IMR-90 (cell line): ENCODE measurements at regions not wholly inside any gene's neighbourhood (a gene's known extent, or its start where the extent isn't known, plus 50 kb on each side); places are given as distances from the start of the nearest gene placed in this dataset.

Source experiments
- ATAC-seq: fragments of 200-7000 bp; cut with Tn5 transposase; 2 replicates; pipeline ENCODE4 v1.9.1; 2020; ENCODE audit warnings: low read depth, mild to moderate bottlenecking, moderate library complexity
- BruUV-seq: library from RNA; stranded (reverse); fragments of 400-500 nt; replicated peaks from 2 replicates; lab custom pipeline; 2021; lab: Mats Ljungman, UMichigan
- CTCF ChIA-PET: fragments of 300-600 bp; formaldehyde crosslinking; extraction: SDS; loops from one replicate; lab custom pipeline; 2021; ENCODE audit warnings: antibody characterized with exemption; lab: Yijun Ruan, JAX
- POLR2A ChIA-PET: fragments of 300-600 bp; sonication (Branson Sonifier 250); formaldehyde crosslinking; loops from one replicate; lab custom pipeline; 2022; ENCODE audit warnings: antibody characterized with exemption; ENCODE audit not compliant: unreplicated experiment; lab: Charles Lee
- DNase-seq: peaks from one replicate; pipeline ENCODE4 v3.0.0; 2013
- H2AFZ ChIP-seq: replicated peaks from 2 replicates; pipeline ENCODE3; 2013; ENCODE audit warnings: low read length, mild to moderate bottlenecking; ENCODE audit not compliant: poor library complexity
- H2AK5ac ChIP-seq: 2 replicates; pipeline ENCODE4 v1.6.1; 2013; ENCODE audit warnings: low read depth, low read length, inconsistent platforms
- H2AK9ac ChIP-seq: replicated peaks from 2 replicates; pipeline ENCODE3; 2013; ENCODE audit warnings: mild to moderate bottlenecking, low read depth, low read length, moderate library complexity; ENCODE audit not compliant: poor library complexity
- H2BK120ac ChIP-seq: 2 replicates; pipeline ENCODE4 v1.6.1; 2013; ENCODE audit warnings: low read depth, low read length, inconsistent platforms
- H2BK15ac ChIP-seq: 3 replicates; pipeline ENCODE4 v1.6.1; 2013; ENCODE audit warnings: low read depth, low read length, inconsistent platforms
- H2BK20ac ChIP-seq: 2 replicates; pipeline ENCODE4 v1.6.1; 2013; ENCODE audit warnings: low read depth, mild to moderate bottlenecking, inconsistent platforms, low read length, moderate library complexity
- H2BK5ac ChIP-seq: 2 replicates; pipeline ENCODE4 v1.6.1; 2013; ENCODE audit warnings: mild to moderate bottlenecking, low read depth, low read length, inconsistent platforms; ENCODE audit not compliant: poor library complexity, severe bottlenecking
- H3K14ac ChIP-seq: replicated peaks from 2 replicates; pipeline ENCODE4 v1.6.1; 2013; ENCODE audit warnings: low read depth, low read length, inconsistent platforms
- H3K18ac ChIP-seq: 2 replicates; pipeline ENCODE4 v1.6.1; 2013; ENCODE audit warnings: low read depth, low read length, control low read depth
- H3K23ac ChIP-seq: 2 replicates; pipeline ENCODE4 v1.6.1; 2013; ENCODE audit warnings: low read depth, low read length, inconsistent platforms
- H3K27ac ChIP-seq: 2 replicates; pipeline ENCODE4 v1.5.1; 2013; ENCODE audit warnings: mild to moderate bottlenecking, control low read depth, low read length; ENCODE audit not compliant: insufficient read depth
- H3K27me3 ChIP-seq: 2 replicates; pipeline ENCODE4 v1.6.1; 2013; ENCODE audit warnings: low read length; ENCODE audit not compliant: control insufficient read depth, insufficient read depth
- H3K36me3 ChIP-seq: 2 replicates; pipeline ENCODE4 v1.6.1; 2013; ENCODE audit warnings: low read length, mixed read lengths; ENCODE audit not compliant: control insufficient read depth, insufficient read depth
- H3K4ac ChIP-seq: 2 replicates; pipeline ENCODE4 v1.6.1; 2013; ENCODE audit warnings: low read depth, low read length, inconsistent platforms
- H3K4me1 ChIP-seq: 2 replicates; pipeline ENCODE4 v1.6.1; 2013; ENCODE audit warnings: low read length, mixed read lengths; ENCODE audit not compliant: control insufficient read depth, insufficient read depth
- H3K4me2 ChIP-seq: 2 replicates; pipeline ENCODE4 v1.6.1; 2013; ENCODE audit warnings: low read depth, mild to moderate bottlenecking, control low read depth, low read length, moderate library complexity
- H3K4me3 ChIP-seq: 2 replicates; pipeline ENCODE4 v1.5.1; 2013; ENCODE audit warnings: low read depth, mild to moderate bottlenecking, control low read depth, low read length, moderate library complexity; ENCODE audit not compliant: insufficient read depth
- H3K56ac ChIP-seq: 2 replicates; pipeline ENCODE4 v1.6.1; 2013; ENCODE audit warnings: low read length, inconsistent platforms; ENCODE audit not compliant: insufficient read depth; ENCODE audit errors: extremely low read depth
- H3K79me1 ChIP-seq, 2 experiments: 2 replicates each; pipeline ENCODE4 v1.6.1; 2013; ENCODE audit warnings: low read length in 2 of 2, inconsistent platforms in 1 of 2, low read depth in 1 of 2
- H3K9ac ChIP-seq: 2 replicates; pipeline ENCODE4 v1.6.1; 2013; ENCODE audit warnings: low read depth, low read length, control low read depth
- H3K9me1 ChIP-seq: 2 replicates; pipeline ENCODE4 v1.6.1; 2013; ENCODE audit warnings: low read length, inconsistent platforms; ENCODE audit not compliant: insufficient read depth
- H3K9me3 ChIP-seq: 2 replicates; pipeline ENCODE4 v1.6.1; 2013; ENCODE audit warnings: low read length; ENCODE audit not compliant: control insufficient read depth, insufficient read depth
- H4K20me1 ChIP-seq: 2 replicates; pipeline ENCODE4 v1.6.1; 2013; ENCODE audit warnings: low read length, inconsistent platforms; ENCODE audit not compliant: insufficient read depth
- H4K5ac ChIP-seq: 2 replicates; pipeline ENCODE4 v1.6.1; 2013; ENCODE audit warnings: mild to moderate bottlenecking, low read depth, low read length, control low read depth
- H4K8ac ChIP-seq, 2 experiments: 2 replicates each; pipeline ENCODE4 v1.6.1; 2013; ENCODE audit warnings: low read depth in 2 of 2, low read length in 2 of 2, control low read depth in 1 of 2, inconsistent platforms in 1 of 2
- H4K91ac ChIP-seq: 2 replicates; pipeline ENCODE4 v1.6.1; 2013; ENCODE audit warnings: low read depth, low read length, inconsistent platforms; ENCODE audit not compliant: insufficient read depth
- CEBPB ChIP-seq: IDR thresholded peaks from 2 replicates; pipeline ENCODE4 v1.6.1; 2012; ENCODE audit warnings: low read depth, low read length, improper control_type of control experiment
- ELK1 ChIP-seq: fragments of 150-350 bp; IDR thresholded peaks from 2 replicates; pipeline ENCODE4 v1.6.1; 2016; ENCODE audit warnings: low read depth, mild to moderate bottlenecking, low read length, moderate library complexity, borderline replicate concordance
- NFE2L2 ChIP-seq: fragments of 150-350 bp; IDR thresholded peaks from 2 replicates; pipeline ENCODE4 v1.6.1; 2016; ENCODE audit warnings: low read depth, mild to moderate bottlenecking, low read length
- WGBS, 2 experiments: methylation state at CpG; one replicate each; pipeline versions ENCODE4 v1.1.5 to v1.1.7; 2013; ENCODE audit warnings: missing lambda C conversion rate in 2 of 2; ENCODE audit not compliant: insufficient read length in 1 of 2; ENCODE audit errors: extremely low coverage in 2 of 2; 5-methylcytosine and 5-hydroxymethylcytosine counted together
- dilution Hi-C: fragments of 300-500 bp; cut with HindIII; formaldehyde crosslinking; loops from one replicate; pipeline ENCODE4 v1.14.3; 2018; ENCODE audit warnings: low sequenced_read_pairs; ENCODE audit not compliant: unreplicated experiment
- in situ Hi-C: fragments of 300-500 bp; cut with MboI; formaldehyde crosslinking; loops from 3 replicates; pipeline ENCODE4 v1.14.3; 2019; ENCODE audit warnings: low sequenced_read_pairs, inconsistent platforms, mixed read lengths
- intact Hi-C: fragments of 100-400 bp; cut with micrococcal nuclease; formaldehyde crosslinking; loops from 2 replicates; pipeline ENCODE4 v1.10.0; 2022

GRCh38 chr11:29135504-29135903, 881.3 kb downstream of the KCNA4 start:
- ChIA-PET CTCF (interaction anchor here (0.6 kb wide), 1 partner anchor 1650 kb away, joined by 4 read pairs; no protein-coding TSS in a partner anchor), POLR2A (no interaction called here)
- ATAC-seq (peak; percentile 57), DNase-seq (peak; percentile 80)
- Histone ChIP-seq H3K9me1 (no peaks in the 10 kb centered on the region), H4K91ac (peak overlapping the region; percentile 38; the same call in 1 of the 2 replicates), H2BK120ac (peak overlapping the region; percentile 86; the same call in 1 of the 2 replicates), H2BK15ac (peak overlapping the region; percentile 74; the same call in 2 of the 3 replicates), H3K4me2 (no peak overlapping the region), H3K4me1 (no peaks in the 10 kb centered on the region), H3K14ac (no peak overlapping the region), H3K79me1 (no peaks in the 10 kb centered on the region), H2BK5ac (peak overlapping the region; percentile 91), H3K18ac (peak overlapping the region; percentile 34; the same call in 1 of the 2 replicates), H2BK20ac (0 out of 2 replicates have a peak overlapping the region, but pooled peaks have one; percentile 40), H3K9ac (no peak overlapping the region), H4K5ac (no peak overlapping the region), H3K4ac (no peak overlapping the region), H3K56ac (peak overlapping the region; percentile 28; the same call in 1 of the 2 replicates), H3K27ac (no peak overlapping the region), H3K36me3 (no peaks in the 10 kb centered on the region), H2AK9ac (no peak overlapping the region), H3K23ac (no peak overlapping the region; the same call in 1 of the 2 replicates), H2AK5ac (no peak overlapping the region), H4K20me1 (no peaks in the 10 kb centered on the region), H3K9me3 (no peaks in the 10 kb centered on the region), H3K4me3 (no peak overlapping the region), H2AFZ (no peak overlapping the region), H3K27me3 (no peaks in the 10 kb centered on the region), H4K8ac (peak overlapping the region in 1 of 2 experiments; percentile 41; a peak in 2 of 4 replicates)
- WGBS, 2 experiments, result no CpG with 5 or more reads among the region's 1 CpG
- in situ Hi-C loops, result no loop called here
- intact Hi-C loops, result no loop called here
- dilution Hi-C loops, result no loop called here
- TF ChIP-seq NFE2L2 (no peak), ELK1 (no peak), CEBPB (peak; percentile 70; the same call in 1 of the 2 replicates)
- no TSS peak for BruUV-seq
